ENCODE measurements at regions not wholly inside any gene's neighbourhood (a gene's known extent, or its start where the extent isn't known, plus 50 kb on each side); places are given as distances from the start of the nearest gene placed in this dataset.

GRCh38 chr2:2756886-2757285 is 425.8 kb upstream of the MYT1L start:
- no peak for ATAC-seq

GRCh38 chr2:2755990-2756389 is 424.9 kb upstream of the MYT1L start:
- no peak for ATAC-seq

- no peak for ATAC-seq
Observed at GRCh38 chr2:2754940-2755339, 423.9 kb upstream of the MYT1L start.

GRCh38 chr2:2751715-2752315 is 420.7 kb upstream of the MYT1L start:
- ATAC-seq = no peak

- ATAC-seq = no peak
Observed at GRCh38 chr2:2750867-2751714, 420.0 kb upstream of the MYT1L start.

- ATAC-seq = no peak
Observed at GRCh38 chr2:2749206-2749598, 418.1 kb upstream of the MYT1L start.

- ATAC-seq = no peak
Observed at GRCh38 chr2:2748399-2749205, 417.5 kb upstream of the MYT1L start.

- no peak for ATAC-seq
Observed at GRCh38 chr2:2747797-2748301, 416.8 kb upstream of the MYT1L start.

- ATAC-seq = no peak
Observed at GRCh38 chr2:2746731-2747130, 415.7 kb upstream of the MYT1L start.

GRCh38 chr2:2744958-2745715 is 414.1 kb upstream of the MYT1L start:
- no peak for ATAC-seq

GRCh38 chr2:2744107-2744506 is 413.0 kb upstream of the MYT1L start:
- no peak for ATAC-seq

GRCh38 chr2:2743164-2743571 is 412.1 kb upstream of the MYT1L start:
- no peak for ATAC-seq

GRCh38 chr2:2742726-2743125 is 411.7 kb upstream of the MYT1L start:
- no peak for ATAC-seq

- ATAC-seq = no peak
Observed at GRCh38 chr2:2740238-2740775, 409.2 kb upstream of the MYT1L start.

GRCh38 chr2:2739231-2739795 is 408.2 kb upstream of the MYT1L start:
- ATAC-seq = no peak

GRCh38 chr2:2738684-2739083 is 407.6 kb upstream of the MYT1L start:
- no peak for ATAC-seq

GRCh38 chr2:2738276-2738675 is 407.2 kb upstream of the MYT1L start:
- ATAC-seq = no peak

- no peak for ATAC-seq
Observed at GRCh38 chr2:2735041-2735440, 404.0 kb upstream of the MYT1L start.

- ATAC-seq = no peak
Observed at GRCh38 chr2:2734308-2734707, 403.2 kb upstream of the MYT1L start.

GRCh38 chr2:2733818-2734217 is 402.7 kb upstream of the MYT1L start:
- ATAC-seq = no peak

- no peak for ATAC-seq
Observed at GRCh38 chr2:2732331-2733119, 401.4 kb upstream of the MYT1L start.
